ENCODE measurements at regions not wholly inside any gene's neighbourhood (a gene's known extent, or its start where the extent isn't known, plus 50 kb on each side); places are given as distances from the start of the nearest gene placed in this dataset.

GRCh38 chr18:54718408-54718773 lies 109.9 kb upstream of the RAB27B start:
- H3K4me1 ChIP-seq (ENCODE audit: insufficient read depth, low read length) = peaks cover 3% of the 10 kb centered on the region; the same call in 1 of the 2 replicates
- H3K27me3 ChIP-seq (ENCODE audit: insufficient read depth, low read length) = no peaks in the 10 kb centered on the region
- no peak overlapping the region for H3K9ac ChIP-seq (ENCODE audit: low read depth, low read length)
- no peak overlapping the region for H3K27ac ChIP-seq (ENCODE audit: low read length)
- no peak overlapping the region for H3K4me3 ChIP-seq (ENCODE audit: low read length)
- H3K9me3 ChIP-seq (ENCODE audit: insufficient read depth, low read depth, low read length) = no peaks in the 10 kb centered on the region
- H3K36me3 ChIP-seq (ENCODE audit: insufficient read depth, low read depth, low read length) = no peaks in the 10 kb centered on the region

GRCh38 chr18:54720620-54721019 lies 107.7 kb upstream of the RAB27B start:
- Histone ChIP-seq H3K36me3 (ENCODE audit: insufficient read depth, low read depth, low read length) (no peaks in the 10 kb centered on the region), H3K9me3 (ENCODE audit: insufficient read depth, low read depth, low read length) (no peaks in the 10 kb centered on the region)

GRCh38 chr18:54726143-54726542 lies 102.1 kb upstream of the RAB27B start:
- Histone ChIP-seq H3K27me3 (ENCODE audit: insufficient read depth, low read length) (no peaks in the 10 kb centered on the region), H3K4me3 (ENCODE audit: low read length) (no peak overlapping the region), H3K9me3 (ENCODE audit: insufficient read depth, low read depth, low read length) (no peaks in the 10 kb centered on the region), H3K9ac (ENCODE audit: low read depth, low read length) (no peak overlapping the region), H3K36me3 (ENCODE audit: insufficient read depth, low read depth, low read length) (no peaks in the 10 kb centered on the region), H3K4me1 (ENCODE audit: insufficient read depth, low read length) (no peaks in the 10 kb centered on the region), H3K27ac (ENCODE audit: low read length) (no peak overlapping the region)

More at GRCh38 chr18:54720620-54721019, 107.7 kb upstream of the RAB27B start:
- no peak overlapping the region for H3K27ac ChIP-seq (ENCODE audit: low read length)
- no peak overlapping the region for H3K4me3 ChIP-seq (ENCODE audit: low read length)
- peaks cover 3% of the 10 kb centered on the region; the same call in 1 of the 2 replicates for H3K4me1 ChIP-seq (ENCODE audit: insufficient read depth, low read length)
- no peak overlapping the region for H3K9ac ChIP-seq (ENCODE audit: low read depth, low read length)
- H3K27me3 ChIP-seq (ENCODE audit: insufficient read depth, low read length) = no peaks in the 10 kb centered on the region

GRCh38 chr18:54734059-54734458 lies 94.2 kb upstream of the RAB27B start:
- no peak overlapping the region for H3K9ac ChIP-seq (ENCODE audit: low read depth, low read length)
- H3K27me3 ChIP-seq (ENCODE audit: insufficient read depth, low read length) = no peaks in the 10 kb centered on the region
- H3K9me3 ChIP-seq (ENCODE audit: insufficient read depth, low read depth, low read length) = no peaks in the 10 kb centered on the region
- no peaks in the 10 kb centered on the region for H3K4me1 ChIP-seq (ENCODE audit: insufficient read depth, low read length)
- H3K4me3 ChIP-seq (ENCODE audit: low read length) = no peak overlapping the region
- H3K36me3 ChIP-seq (ENCODE audit: insufficient read depth, low read depth, low read length) = no peaks in the 10 kb centered on the region
- H3K27ac ChIP-seq (ENCODE audit: low read length) = no peak overlapping the region

- Histone ChIP-seq H3K9ac (ENCODE audit: low read depth, low read length) (no peak overlapping the region), H3K4me1 (ENCODE audit: insufficient read depth, low read length) (no peaks in the 10 kb centered on the region), H3K27me3 (ENCODE audit: insufficient read depth, low read length) (no peaks in the 10 kb centered on the region)
Measured at GRCh38 chr18:54736981-54737380, 91.3 kb upstream of the RAB27B start.

GRCh38 chr18:54737986-54738385 lies 90.3 kb upstream of the RAB27B start:
- Histone ChIP-seq H3K9ac (ENCODE audit: low read depth, low read length) (no peak overlapping the region), H3K4me1 (ENCODE audit: insufficient read depth, low read length) (no peaks in the 10 kb centered on the region), H3K27me3 (ENCODE audit: insufficient read depth, low read length) (no peaks in the 10 kb centered on the region), H3K9me3 (ENCODE audit: insufficient read depth, low read depth, low read length) (no peaks in the 10 kb centered on the region), H3K27ac (ENCODE audit: low read length) (no peak overlapping the region), H3K36me3 (ENCODE audit: insufficient read depth, low read depth, low read length) (no peaks in the 10 kb centered on the region), H3K4me3 (ENCODE audit: low read length) (no peak overlapping the region)

More at GRCh38 chr18:54736981-54737380, 91.3 kb upstream of the RAB27B start:
- Histone ChIP-seq H3K9me3 (ENCODE audit: insufficient read depth, low read depth, low read length) (no peaks in the 10 kb centered on the region), H3K36me3 (ENCODE audit: insufficient read depth, low read depth, low read length) (no peaks in the 10 kb centered on the region), H3K4me3 (ENCODE audit: low read length) (no peak overlapping the region), H3K27ac (ENCODE audit: low read length) (no peak overlapping the region)

- Histone ChIP-seq H3K9me3 (ENCODE audit: insufficient read depth, low read depth, low read length) (no peaks in the 10 kb centered on the region), H3K9ac (ENCODE audit: low read depth, low read length) (no peak overlapping the region), H3K36me3 (ENCODE audit: insufficient read depth, low read depth, low read length) (no peaks in the 10 kb centered on the region), H3K27ac (ENCODE audit: low read length) (no peak overlapping the region), H3K4me1 (ENCODE audit: insufficient read depth, low read length) (no peaks in the 10 kb centered on the region), H3K4me3 (ENCODE audit: low read length) (no peak overlapping the region), H3K27me3 (ENCODE audit: insufficient read depth, low read length) (no peaks in the 10 kb centered on the region)
Measured at GRCh38 chr18:54739476-54739875, 88.8 kb upstream of the RAB27B start.

GRCh38 chr18:54740136-54740846 lies 88.0 kb upstream of the RAB27B start:
- H3K4me3 ChIP-seq (ENCODE audit: low read length) = no peak overlapping the region
- H3K36me3 ChIP-seq (ENCODE audit: insufficient read depth, low read depth, low read length) = no peaks in the 10 kb centered on the region
- H3K9me3 ChIP-seq (ENCODE audit: insufficient read depth, low read depth, low read length) = no peaks in the 10 kb centered on the region
- H3K27ac ChIP-seq (ENCODE audit: low read length) = no peak overlapping the region
- no peaks in the 10 kb centered on the region for H3K27me3 ChIP-seq (ENCODE audit: insufficient read depth, low read length)
- no peaks in the 10 kb centered on the region for H3K4me1 ChIP-seq (ENCODE audit: insufficient read depth, low read length)
- no peak overlapping the region for H3K9ac ChIP-seq (ENCODE audit: low read depth, low read length)

GRCh38 chr18:54742120-54742519 lies 86.2 kb upstream of the RAB27B start:
- H3K36me3 ChIP-seq (ENCODE audit: insufficient read depth, low read depth, low read length) = no peaks in the 10 kb centered on the region
- H3K9me3 ChIP-seq (ENCODE audit: insufficient read depth, low read depth, low read length) = no peaks in the 10 kb centered on the region
- H3K27ac ChIP-seq (ENCODE audit: low read length) = no peak overlapping the region
- no peaks in the 10 kb centered on the region for H3K27me3 ChIP-seq (ENCODE audit: insufficient read depth, low read length)
- no peaks in the 10 kb centered on the region for H3K4me1 ChIP-seq (ENCODE audit: insufficient read depth, low read length)
- no peak overlapping the region for H3K4me3 ChIP-seq (ENCODE audit: low read length)
- no peak overlapping the region for H3K9ac ChIP-seq (ENCODE audit: low read depth, low read length)

- Histone ChIP-seq H3K9ac (ENCODE audit: low read depth, low read length) (no peak overlapping the region), H3K36me3 (ENCODE audit: insufficient read depth, low read depth, low read length) (no peaks in the 10 kb centered on the region), H3K9me3 (ENCODE audit: insufficient read depth, low read depth, low read length) (no peaks in the 10 kb centered on the region), H3K27me3 (ENCODE audit: insufficient read depth, low read length) (no peaks in the 10 kb centered on the region), H3K27ac (ENCODE audit: low read length) (no peak overlapping the region), H3K4me1 (ENCODE audit: insufficient read depth, low read length) (no peaks in the 10 kb centered on the region), H3K4me3 (ENCODE audit: low read length) (no peak overlapping the region)
Measured at GRCh38 chr18:54742659-54743604, 85.3 kb upstream of the RAB27B start.

- Histone ChIP-seq H3K27me3 (ENCODE audit: insufficient read depth, low read length) (no peaks in the 10 kb centered on the region), H3K9ac (ENCODE audit: low read depth, low read length) (no peak overlapping the region), H3K4me1 (ENCODE audit: insufficient read depth, low read length) (no peaks in the 10 kb centered on the region), H3K4me3 (ENCODE audit: low read length) (no peak overlapping the region), H3K27ac (ENCODE audit: low read length) (no peak overlapping the region), H3K9me3 (ENCODE audit: insufficient read depth, low read depth, low read length) (no peaks in the 10 kb centered on the region), H3K36me3 (ENCODE audit: insufficient read depth, low read depth, low read length) (no peaks in the 10 kb centered on the region)
Measured at GRCh38 chr18:54743605-54743995, 84.7 kb upstream of the RAB27B start.

GRCh38 chr18:54749291-54749690 lies 79.0 kb upstream of the RAB27B start:
- no peak overlapping the region for H3K9ac ChIP-seq (ENCODE audit: low read depth, low read length)
- no peaks in the 10 kb centered on the region for H3K36me3 ChIP-seq (ENCODE audit: insufficient read depth, low read depth, low read length)
- H3K4me3 ChIP-seq (ENCODE audit: low read length) = no peak overlapping the region
- H3K4me1 ChIP-seq (ENCODE audit: insufficient read depth, low read length) = no peaks in the 10 kb centered on the region
- H3K9me3 ChIP-seq (ENCODE audit: insufficient read depth, low read depth, low read length) = no peaks in the 10 kb centered on the region
- H3K27me3 ChIP-seq (ENCODE audit: insufficient read depth, low read length) = no peaks in the 10 kb centered on the region
- H3K27ac ChIP-seq (ENCODE audit: low read length) = no peak overlapping the region

All from iPS-20b (cell line).